DOHH2 (cell line): ENCODE measurements at regions not wholly inside any gene's neighbourhood (a gene's known extent, or its start where the extent isn't known, plus 50 kb on each side); places are given as distances from the start of the nearest gene placed in this dataset.

Experiments used
- H3F3A ChIP-seq: fragments of 200-600 bp; sonication (generic), shearing (Covaris generic); 2 replicates; pipeline ENCODE4 v1.6.0; 2016; ENCODE audit warnings: antibody characterized with exemption, mild to moderate bottlenecking; ENCODE audit not compliant: control insufficient read depth, insufficient read depth
- H3K27ac ChIP-seq: fragments of 200-600 bp; sonication (generic); 2 replicates; pipeline ENCODE4 v1.5.1; 2014; ENCODE audit warnings: low read depth, mild to moderate bottlenecking, low read length, moderate library complexity
- H3K27me3 ChIP-seq: fragments of 200-600 bp; sonication (generic); 2 replicates; pipeline ENCODE4 v1.6.1; 2014; ENCODE audit warnings: mild to moderate bottlenecking, low read length, mixed read lengths; ENCODE audit not compliant: control insufficient read depth
- H3K36me3 ChIP-seq: fragments of 200-600 bp; sonication (generic); 2 replicates; pipeline ENCODE4 v1.6.1; 2014; ENCODE audit warnings: mild to moderate bottlenecking, low read length, moderate library complexity, mixed read lengths; ENCODE audit not compliant: control insufficient read depth
- H3K4me1 ChIP-seq: fragments of 200-600 bp; sonication (generic); 2 replicates; pipeline ENCODE4 v1.6.1; 2014; ENCODE audit warnings: mild to moderate bottlenecking, low read length, mixed read lengths; ENCODE audit not compliant: control insufficient read depth
- H3K4me2 ChIP-seq: fragments of 200-600 bp; sonication (generic); 2 replicates; pipeline ENCODE4 v1.6.0; 2014; ENCODE audit warnings: mild to moderate bottlenecking, low read length, moderate library complexity
- H3K4me3 ChIP-seq: fragments of 200-600 bp; sonication (generic); 2 replicates; pipeline ENCODE4 v1.5.1; 2014; ENCODE audit warnings: mild to moderate bottlenecking, low read length, mixed read lengths
- H3K79me2 ChIP-seq: fragments of 200-600 bp; sonication (generic); 2 replicates; pipeline ENCODE4 v1.6.1; 2014; ENCODE audit warnings: mild to moderate bottlenecking, low read length, mixed read lengths; ENCODE audit not compliant: control insufficient read depth
- H3K9me2 ChIP-seq: fragments of 200-600 bp; sonication (generic); replicated peaks from 2 replicates; pipeline ENCODE4 v1.6.1; 2014; ENCODE audit warnings: mild to moderate bottlenecking, low read length, mixed read lengths; ENCODE audit not compliant: control insufficient read depth
- H3K9me3 ChIP-seq: fragments of 200-600 bp; sonication (generic); 2 replicates; pipeline ENCODE4 v1.6.1; 2014; ENCODE audit warnings: antibody characterized with exemption, low read length, mixed read lengths; ENCODE audit not compliant: control insufficient read depth, insufficient read depth
- H4K20me1 ChIP-seq: fragments of 200-600 bp; sonication (generic); 2 replicates; pipeline ENCODE4 v1.6.0; 2014; ENCODE audit warnings: low read depth, mild to moderate bottlenecking, antibody characterized with exemption, low read length, moderate library complexity; ENCODE audit not compliant: control insufficient read depth, insufficient read depth
- EZH2phosphoT487 ChIP-seq: fragments of 200-600 bp; sonication (generic); IDR thresholded peaks from 2 replicates; pipeline ENCODE4 v1.6.1; 2017; ENCODE audit warnings: borderline replicate concordance, mild to moderate bottlenecking, antibody characterized with exemption, low read length, moderate library complexity, mixed read lengths
- TF ChIP-seq, protein P1 (sequence below): fragments of 200-600 bp; sonication (generic); IDR thresholded peaks from one replicate; pipeline ENCODE4 v1.5.1; 2014; ENCODE audit warnings: antibody characterized with exemption, mild to moderate bottlenecking, low read depth, low read length; ENCODE audit not compliant: poor library complexity, severe bottlenecking

DNA sequence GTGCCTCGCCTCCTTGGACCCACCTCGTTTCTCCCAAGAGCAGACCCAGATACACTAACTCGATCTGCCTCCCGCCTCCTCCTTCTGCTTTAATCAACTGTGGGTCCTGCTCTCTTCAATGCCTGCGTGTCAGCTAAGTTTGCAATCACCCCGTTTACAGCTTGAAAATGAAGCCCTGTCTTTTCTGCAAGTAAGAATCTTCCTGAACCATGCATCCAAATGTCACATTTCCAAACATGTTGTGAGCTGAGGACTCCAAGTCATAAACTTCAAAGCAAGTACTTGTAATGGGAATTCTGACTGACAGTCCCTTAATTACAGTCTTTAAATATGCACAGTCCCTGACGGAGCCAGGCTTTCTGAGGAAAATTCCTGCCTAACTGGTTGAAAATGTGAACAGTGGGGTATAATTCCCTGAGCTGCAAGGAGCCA is 154.9 kb upstream of the UQCRFS1 start:
- Histone ChIP-seq H3K4me2 (no peak overlapping the region), H3K9me2 (no peaks in the 10 kb centered on the region), H3K4me1 (no peaks in the 10 kb centered on the region), H3K27me3 (no peaks in the 10 kb centered on the region), H3K4me3 (no peak overlapping the region), H3K9me3 (no peaks in the 10 kb centered on the region), H3K79me2 (no peaks in the 10 kb centered on the region), H3K36me3 (no peaks in the 10 kb centered on the region), H4K20me1 (no peaks in the 10 kb centered on the region), H3K27ac (no peak overlapping the region), H3F3A (no peaks in the 10 kb centered on the region)
- TF ChIP-seq, protein P1, sequence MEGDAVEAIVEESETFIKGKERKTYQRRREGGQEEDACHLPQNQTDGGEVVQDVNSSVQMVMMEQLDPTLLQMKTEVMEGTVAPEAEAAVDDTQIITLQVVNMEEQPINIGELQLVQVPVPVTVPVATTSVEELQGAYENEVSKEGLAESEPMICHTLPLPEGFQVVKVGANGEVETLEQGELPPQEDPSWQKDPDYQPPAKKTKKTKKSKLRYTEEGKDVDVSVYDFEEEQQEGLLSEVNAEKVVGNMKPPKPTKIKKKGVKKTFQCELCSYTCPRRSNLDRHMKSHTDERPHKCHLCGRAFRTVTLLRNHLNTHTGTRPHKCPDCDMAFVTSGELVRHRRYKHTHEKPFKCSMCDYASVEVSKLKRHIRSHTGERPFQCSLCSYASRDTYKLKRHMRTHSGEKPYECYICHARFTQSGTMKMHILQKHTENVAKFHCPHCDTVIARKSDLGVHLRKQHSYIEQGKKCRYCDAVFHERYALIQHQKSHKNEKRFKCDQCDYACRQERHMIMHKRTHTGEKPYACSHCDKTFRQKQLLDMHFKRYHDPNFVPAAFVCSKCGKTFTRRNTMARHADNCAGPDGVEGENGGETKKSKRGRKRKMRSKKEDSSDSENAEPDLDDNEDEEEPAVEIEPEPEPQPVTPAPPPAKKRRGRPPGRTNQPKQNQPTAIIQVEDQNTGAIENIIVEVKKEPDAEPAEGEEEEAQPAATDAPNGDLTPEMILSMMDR = no peak
- TF ChIP-seq EZH2phosphoT487 = no peak

DNA sequence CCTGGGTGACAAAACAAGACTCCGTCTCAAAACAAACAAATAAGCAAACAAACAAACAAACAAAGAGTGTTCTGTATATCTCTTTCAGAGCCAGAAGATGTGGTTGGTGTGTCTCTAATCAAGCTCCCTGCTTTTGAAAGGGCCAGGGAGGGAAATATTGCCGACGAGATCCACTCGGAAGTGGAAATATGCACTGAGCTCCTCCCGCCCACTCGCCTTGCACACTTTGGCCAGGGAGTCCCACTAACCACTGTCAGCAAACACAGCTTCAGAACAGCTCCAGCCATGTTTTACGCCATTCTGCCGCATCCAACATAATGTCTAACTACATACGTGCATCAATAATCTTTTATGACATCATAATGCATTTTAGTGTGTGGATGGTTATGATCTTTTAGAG is 155.5 kb upstream of the VSTM2B start:
- H3K27ac ChIP-seq = no peak overlapping the region
- no peak overlapping the region for H3K4me2 ChIP-seq
- TF ChIP-seq EZH2phosphoT487 = no peak
- TF ChIP-seq, protein P1 = no peak
- no peak overlapping the region for H3K4me3 ChIP-seq
- H3K9me3 ChIP-seq = no peaks in the 10 kb centered on the region
- H3K9me2 ChIP-seq = no peaks in the 10 kb centered on the region
- no peaks in the 10 kb centered on the region for H3K27me3 ChIP-seq
- H3K36me3 ChIP-seq = no peaks in the 10 kb centered on the region
- H3K79me2 ChIP-seq = no peaks in the 10 kb centered on the region
- H4K20me1 ChIP-seq = no peaks in the 10 kb centered on the region
- H3F3A ChIP-seq = no peaks in the 10 kb centered on the region
- H3K4me1 ChIP-seq = no peaks in the 10 kb centered on the region

DNA sequence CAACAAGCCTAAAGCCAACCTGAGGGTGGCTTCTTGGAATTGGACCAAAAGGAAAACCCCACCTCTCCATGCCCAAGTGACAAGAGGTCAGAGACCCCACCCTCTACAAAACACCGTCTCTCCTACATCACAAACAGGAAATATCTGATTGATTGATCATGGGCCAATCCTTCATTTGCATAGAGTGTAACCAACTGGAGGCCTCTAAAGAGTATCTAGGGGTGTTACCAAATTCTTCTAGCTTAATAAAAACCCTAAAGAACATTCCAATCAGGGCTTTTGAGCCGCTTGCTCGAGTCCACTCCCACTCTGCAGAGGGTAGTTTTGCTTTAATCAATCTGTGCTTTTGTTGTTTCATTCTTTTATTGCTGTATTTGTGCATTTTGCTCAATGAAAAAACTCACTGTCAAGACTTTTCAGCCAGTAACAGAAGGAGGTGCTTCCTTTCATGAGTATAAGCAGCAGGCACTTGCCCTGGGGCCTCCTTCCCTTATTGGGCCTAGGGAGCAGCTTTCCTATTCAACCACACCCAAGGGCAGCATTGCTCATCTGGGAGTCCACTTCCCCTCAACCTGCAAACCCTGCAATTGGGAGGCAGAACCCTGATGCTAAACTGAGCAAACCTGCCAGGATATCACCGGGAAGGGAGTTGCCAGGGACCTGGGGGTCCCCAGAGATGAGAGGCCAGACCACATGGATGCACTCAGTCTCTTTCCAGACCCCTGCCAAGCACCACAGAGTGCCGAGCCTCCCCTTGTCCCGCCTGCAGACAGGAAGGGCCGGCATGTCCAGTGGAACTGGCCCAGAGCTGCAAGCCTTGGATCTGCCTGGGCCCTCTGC is 154.3 kb upstream of the VSTM2B start:
- no peaks in the 10 kb centered on the region for H3K9me2 ChIP-seq
- no peak overlapping the region for H3K27ac ChIP-seq
- H3K27me3 ChIP-seq = no peaks in the 10 kb centered on the region
- no peak overlapping the region for H3K4me2 ChIP-seq
- H3K4me1 ChIP-seq = no peaks in the 10 kb centered on the region
- H4K20me1 ChIP-seq = no peaks in the 10 kb centered on the region
- H3K36me3 ChIP-seq = no peaks in the 10 kb centered on the region
- H3K79me2 ChIP-seq = no peaks in the 10 kb centered on the region
- H3K9me3 ChIP-seq = no peaks in the 10 kb centered on the region
- no peaks in the 10 kb centered on the region for H3F3A ChIP-seq
- H3K4me3 ChIP-seq = no peak overlapping the region
- TF ChIP-seq, protein P1 = no peak
- no peak for TF ChIP-seq EZH2phosphoT487
